Liver (tissue), 8 donors: ENCODE measurements at regions not wholly inside any gene's neighbourhood (a gene's known extent, or its start where the extent isn't known, plus 50 kb on each side); places are given as distances from the start of the nearest gene placed in this dataset.

Experiments
- DNase-seq: peaks from one replicate; pipeline ENCODE4 v3.0.0-alpha.2; 2017; ENCODE audit warnings: low spot score
- H3K27ac ChIP-seq, 2 donors: one replicate each; pipeline ENCODE4 v1.7.0; 2013; ENCODE audit warnings: inconsistent platforms in 2 of 2, low read length in 2 of 2, control low read depth in 1 of 2, low read depth in 1 of 2, mild to moderate bottlenecking in 1 of 2
- H3K27me3 ChIP-seq, 4 donors: one replicate each; pipeline versions ENCODE4 v1.6.1 to v1.7.0; 2013; ENCODE audit warnings: low read length in 3 of 4, inconsistent platforms in 1 of 4, mild to moderate bottlenecking in 1 of 4, moderate library complexity in 1 of 4; ENCODE audit not compliant: control insufficient read depth in 4 of 4, insufficient read depth in 4 of 4
- H3K36me3 ChIP-seq, 4 donors: one replicate each; pipeline versions ENCODE4 v1.6.1 to v1.7.0; 2013; ENCODE audit warnings: low read length in 3 of 4, mild to moderate bottlenecking in 3 of 4, low read depth in 1 of 4, moderate library complexity in 1 of 4; ENCODE audit not compliant: control insufficient read depth in 4 of 4, insufficient read depth in 3 of 4
- H3K4me1 ChIP-seq, 4 donors: one replicate each; pipeline versions ENCODE4 v1.6.1 to v1.7.0; 2013; ENCODE audit warnings: low read length in 3 of 4, mild to moderate bottlenecking in 3 of 4, moderate library complexity in 1 of 4; ENCODE audit not compliant: control insufficient read depth in 4 of 4, insufficient read depth in 4 of 4
- H3K4me3 ChIP-seq, 3 donors: one replicate each; pipeline versions ENCODE4 v1.6.1 to v1.7.0; 2013; ENCODE audit warnings: low read length in 3 of 3, control low read depth in 1 of 3, low read depth in 1 of 3, mild to moderate bottlenecking in 1 of 3
- H3K9ac ChIP-seq, 2 donors: one replicate each; pipeline ENCODE4 v1.7.0; 2013; ENCODE audit warnings: low read length in 2 of 2, mild to moderate bottlenecking in 2 of 2, moderate library complexity in 2 of 2, control low read depth in 1 of 2, low read depth in 1 of 2
- H3K9me3 ChIP-seq, 4 donors: one replicate each; pipeline versions ENCODE4 v1.6.1 to v1.7.0; 2013; ENCODE audit warnings: low read length in 3 of 4; ENCODE audit not compliant: control insufficient read depth in 4 of 4
- EGR1 ChIP-seq, 2 donors: IDR thresholded peaks; 2 replicates each; pipeline ENCODE4 v1.6.1; 2016 to 2018; ENCODE audit warnings: antibody characterized with exemption in 2 of 2, low read depth in 2 of 2
- FOXA1 ChIP-seq: IDR thresholded peaks from 2 replicates; pipeline ENCODE4 v1.6.1; 2016; ENCODE audit warnings: antibody characterized with exemption
- GABPA ChIP-seq, 2 donors: IDR thresholded peaks in 1 of 2; conservative IDR thresholded peaks in 1 of 2; 2 replicates each; pipeline ENCODE4 v1.6.1; 2016; ENCODE audit warnings: antibody characterized with exemption in 2 of 2, mild to moderate bottlenecking in 1 of 2, moderate library complexity in 1 of 2
- HNF4A ChIP-seq, 2 donors: conservative IDR thresholded peaks; 2 replicates each; pipeline ENCODE4 v1.6.1; 2016; ENCODE audit warnings: antibody characterized with exemption in 2 of 2, mild to moderate bottlenecking in 2 of 2
- HNF4G ChIP-seq: IDR thresholded peaks from 2 replicates; pipeline ENCODE4 v1.6.1; 2016; ENCODE audit warnings: antibody characterized with exemption
- JUND ChIP-seq, 2 donors: IDR thresholded peaks; 2 replicates each; pipeline ENCODE4 v1.6.1; 2016; ENCODE audit warnings: antibody characterized with exemption in 2 of 2
- NR2F2 ChIP-seq: IDR thresholded peaks from 2 replicates; pipeline ENCODE4 v1.6.1; 2016; ENCODE audit warnings: antibody characterized with exemption
- RAD21 ChIP-seq, 2 donors: IDR thresholded peaks; 2 replicates each; pipeline ENCODE4 v1.6.1; 2016; ENCODE audit warnings: antibody characterized with exemption in 2 of 2, mild to moderate bottlenecking in 2 of 2
- RXRA ChIP-seq, 2 donors: IDR thresholded peaks; 2 replicates each; pipeline ENCODE4 v1.6.1; 2017 to 2018; ENCODE audit warnings: antibody characterized with exemption in 2 of 2, mild to moderate bottlenecking in 1 of 2
- SP1 ChIP-seq: IDR thresholded peaks from 2 replicates; pipeline ENCODE4 v1.6.1; 2018; ENCODE audit warnings: antibody characterized with exemption, mild to moderate bottlenecking
- TAF1 ChIP-seq: conservative IDR thresholded peaks from 2 replicates; pipeline ENCODE4 v1.6.1; 2016; ENCODE audit warnings: antibody characterized with exemption, mild to moderate bottlenecking
- YY1 ChIP-seq: IDR thresholded peaks from 2 replicates; pipeline ENCODE4 v1.6.1; 2016; ENCODE audit warnings: antibody characterized with exemption, mild to moderate bottlenecking
- WGBS: extraction: QIAGEN DNeasy Blood & Tissue Kit; methylation state at CpG from one replicate; pipeline ENCODE4 v1.1.7; 2013; 5-methylcytosine and 5-hydroxymethylcytosine counted together
- TF ChIP-seq, protein P1 (sequence below): fragments of 150-350 bp; IDR thresholded peaks from 2 replicates; pipeline ENCODE4 v1.5.1; 2017; ENCODE audit warnings: improper control_type of control experiment, low read depth, low read length; ENCODE audit not compliant: missing input control
- TF ChIP-seq, protein P2 (sequence below): IDR thresholded peaks from 2 replicates; pipeline ENCODE4 v1.6.1; 2016; ENCODE audit warnings: antibody characterized with exemption
- TF ChIP-seq, protein P3 (sequence below): IDR thresholded peaks from 2 replicates; pipeline ENCODE4 v1.6.1; 2016; ENCODE audit warnings: antibody characterized with exemption, mild to moderate bottlenecking
- TF ChIP-seq, protein P4 (sequence below): IDR thresholded peaks from 2 replicates; pipeline ENCODE4 v1.6.1; 2016; ENCODE audit warnings: antibody characterized with exemption
- donor health status: healthy.
- donor health status: healthy.
- donor health status: healthy.
- donor health status: healthy.
- donor health status: healthy.

DNA sequence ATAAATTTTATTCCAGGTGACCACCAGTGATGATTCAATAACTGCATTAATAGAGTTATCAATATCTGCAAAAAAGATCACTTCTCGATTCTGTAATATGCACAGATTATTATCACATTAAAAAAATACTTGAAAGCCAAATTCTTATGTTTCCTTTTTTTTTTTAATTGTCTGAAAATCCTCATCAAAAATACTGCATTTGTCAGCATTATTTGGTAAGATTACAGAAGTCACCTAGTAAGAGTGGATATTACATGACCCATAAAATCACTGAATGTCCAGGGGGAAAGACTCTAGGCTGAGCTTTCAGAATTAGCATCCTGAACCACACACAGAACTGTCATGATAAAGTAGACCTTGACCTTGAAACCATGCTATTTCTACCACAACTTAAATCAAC lies 617.2 kb upstream of the CDH7 start (continued):
- TF ChIP-seq, protein P1, sequence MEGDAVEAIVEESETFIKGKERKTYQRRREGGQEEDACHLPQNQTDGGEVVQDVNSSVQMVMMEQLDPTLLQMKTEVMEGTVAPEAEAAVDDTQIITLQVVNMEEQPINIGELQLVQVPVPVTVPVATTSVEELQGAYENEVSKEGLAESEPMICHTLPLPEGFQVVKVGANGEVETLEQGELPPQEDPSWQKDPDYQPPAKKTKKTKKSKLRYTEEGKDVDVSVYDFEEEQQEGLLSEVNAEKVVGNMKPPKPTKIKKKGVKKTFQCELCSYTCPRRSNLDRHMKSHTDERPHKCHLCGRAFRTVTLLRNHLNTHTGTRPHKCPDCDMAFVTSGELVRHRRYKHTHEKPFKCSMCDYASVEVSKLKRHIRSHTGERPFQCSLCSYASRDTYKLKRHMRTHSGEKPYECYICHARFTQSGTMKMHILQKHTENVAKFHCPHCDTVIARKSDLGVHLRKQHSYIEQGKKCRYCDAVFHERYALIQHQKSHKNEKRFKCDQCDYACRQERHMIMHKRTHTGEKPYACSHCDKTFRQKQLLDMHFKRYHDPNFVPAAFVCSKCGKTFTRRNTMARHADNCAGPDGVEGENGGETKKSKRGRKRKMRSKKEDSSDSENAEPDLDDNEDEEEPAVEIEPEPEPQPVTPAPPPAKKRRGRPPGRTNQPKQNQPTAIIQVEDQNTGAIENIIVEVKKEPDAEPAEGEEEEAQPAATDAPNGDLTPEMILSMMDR, result no peak

DNA sequence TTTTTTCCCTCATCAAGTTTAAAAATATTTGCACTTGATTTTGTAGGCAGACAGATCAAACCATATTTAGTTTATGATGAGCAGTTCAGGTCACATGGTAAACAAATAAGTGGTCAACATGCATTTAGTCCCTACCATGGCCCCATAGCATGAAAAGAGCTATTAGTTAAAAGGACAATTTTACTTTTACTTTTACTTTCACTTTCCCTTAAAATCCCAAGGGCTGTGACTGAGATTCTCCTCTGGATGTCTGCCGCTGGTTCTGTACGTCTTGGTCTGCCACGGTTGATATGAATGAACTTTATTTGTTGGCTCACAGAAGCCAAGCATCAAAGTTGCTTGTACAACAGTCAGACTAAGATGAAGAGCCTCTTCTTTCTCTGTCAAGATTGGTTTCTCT lies 626.2 kb upstream of the CDH7 start:
- Histone ChIP-seq H3K36me3 (no peaks in the 10 kb centered on the region), H3K9ac (peak overlapping the region in 1 of 2 donors; percentile 31), H3K27me3 (no peaks in the 10 kb centered on the region), H3K4me3 (peak overlapping the region; percentile 18 to 66 (median 20)), H3K27ac (no peak overlapping the region), H3K9me3 (peaks cover 0 to 8% (median 5%) of the 10 kb centered on the region in 4 donors), H3K4me1 (peaks cover 0 to 5% (median 0%) of the 10 kb centered on the region in 4 donors)
- 57% methylated on average over 3 of the region's 3 CpGs for WGBS
- TF ChIP-seq SP1 (no peak), RXRA (IDR thresholded peaks at IDR 0.05) (no peak), RAD21 (IDR thresholded peaks at IDR 0.05) (no peak), JUND (IDR thresholded peaks at IDR 0.05) (no peak)
- TF ChIP-seq, protein P1, result no peak
- no peak for DNase-seq

DNA sequence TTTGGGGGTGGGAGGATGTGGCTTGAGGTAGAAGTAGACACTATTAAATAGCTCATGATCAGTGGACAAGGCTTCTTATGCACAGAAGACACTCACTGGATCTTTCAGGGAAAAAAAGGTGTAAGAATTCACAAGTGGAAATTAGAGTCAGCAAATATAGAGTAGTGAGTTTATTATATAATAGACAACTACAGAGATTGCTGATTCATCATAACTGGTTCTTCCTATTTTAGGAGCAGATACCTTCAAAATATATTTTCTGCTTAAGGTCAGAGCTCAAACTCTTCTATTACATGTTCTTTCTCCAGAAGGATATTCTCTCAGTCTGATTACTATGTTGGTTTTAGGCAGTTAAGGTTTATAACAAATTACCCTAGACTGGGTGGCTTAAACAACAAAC lies 646.9 kb upstream of the CDH7 start:
- Histone ChIP-seq H3K9me3 (no peaks in the 10 kb centered on the region), H3K27ac (no peak overlapping the region), H3K27me3 (no peaks in the 10 kb centered on the region), H3K4me1 (no peaks in the 10 kb centered on the region), H3K4me3 (no peak overlapping the region), H3K36me3 (no peaks in the 10 kb centered on the region), H3K9ac (no peak overlapping the region)
- DNase-seq, result no peak
- TF ChIP-seq RXRA (IDR thresholded peaks at IDR 0.05), result no peak

DNA sequence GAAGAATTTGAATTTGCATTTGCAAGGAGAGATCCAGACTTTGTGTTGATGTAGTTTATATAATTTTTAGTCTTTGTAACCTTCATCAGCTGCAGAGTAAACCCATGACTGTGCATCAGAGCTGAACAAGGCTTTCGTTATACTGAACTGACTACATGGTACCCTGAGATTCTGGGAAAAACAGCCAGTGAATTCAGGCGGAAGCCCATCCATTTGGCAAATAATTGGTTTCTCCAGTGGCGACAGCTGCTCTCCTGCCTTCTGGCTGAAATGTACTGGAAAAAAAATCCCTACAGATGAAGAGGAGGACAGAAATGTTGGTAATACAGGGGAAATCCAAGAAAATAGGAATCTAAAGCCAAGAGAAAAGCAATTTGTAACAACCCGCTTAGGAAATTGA lies 657.5 kb upstream of the CDH7 start:
- H3K27ac ChIP-seq, result no peak overlapping the region
- H3K4me3 ChIP-seq, result no peak overlapping the region
- 83% methylated on average over 4 of the region's 4 CpGs for WGBS
- H3K27me3 ChIP-seq, result no peaks in the 10 kb centered on the region
- no peak overlapping the region for H3K9ac ChIP-seq
- no peaks in the 10 kb centered on the region for H3K36me3 ChIP-seq
- H3K9me3 ChIP-seq, result no peaks in the 10 kb centered on the region
- H3K4me1 ChIP-seq, result no peaks in the 10 kb centered on the region
- no peak for DNase-seq
- TF ChIP-seq RXRA (IDR thresholded peaks at IDR 0.05) (no peak), EGR1 (IDR thresholded peaks at IDR 0.05; ENCODE audit: low read depth in 2 of 2) (no peak), JUND (IDR thresholded peaks at IDR 0.05) (no peak), NR2F2 (no peak), TAF1 (no peak), YY1 (no peak), HNF4G (no peak), HNF4A (conservative IDR thresholded peaks at IDR 0.05) (no peak), GABPA (IDR thresholded peaks at IDR 0.05 in 1 of 2, conservative IDR thresholded peaks at IDR 0.05 in 1 of 2) (no peak), SP1 (no peak), FOXA1 (no peak)
- TF ChIP-seq, protein P2, sequence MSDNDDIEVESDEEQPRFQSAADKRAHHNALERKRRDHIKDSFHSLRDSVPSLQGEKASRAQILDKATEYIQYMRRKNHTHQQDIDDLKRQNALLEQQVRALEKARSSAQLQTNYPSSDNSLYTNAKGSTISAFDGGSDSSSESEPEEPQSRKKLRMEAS, result no peak
- TF ChIP-seq, protein P1, result no peak
- TF ChIP-seq, protein P3, sequence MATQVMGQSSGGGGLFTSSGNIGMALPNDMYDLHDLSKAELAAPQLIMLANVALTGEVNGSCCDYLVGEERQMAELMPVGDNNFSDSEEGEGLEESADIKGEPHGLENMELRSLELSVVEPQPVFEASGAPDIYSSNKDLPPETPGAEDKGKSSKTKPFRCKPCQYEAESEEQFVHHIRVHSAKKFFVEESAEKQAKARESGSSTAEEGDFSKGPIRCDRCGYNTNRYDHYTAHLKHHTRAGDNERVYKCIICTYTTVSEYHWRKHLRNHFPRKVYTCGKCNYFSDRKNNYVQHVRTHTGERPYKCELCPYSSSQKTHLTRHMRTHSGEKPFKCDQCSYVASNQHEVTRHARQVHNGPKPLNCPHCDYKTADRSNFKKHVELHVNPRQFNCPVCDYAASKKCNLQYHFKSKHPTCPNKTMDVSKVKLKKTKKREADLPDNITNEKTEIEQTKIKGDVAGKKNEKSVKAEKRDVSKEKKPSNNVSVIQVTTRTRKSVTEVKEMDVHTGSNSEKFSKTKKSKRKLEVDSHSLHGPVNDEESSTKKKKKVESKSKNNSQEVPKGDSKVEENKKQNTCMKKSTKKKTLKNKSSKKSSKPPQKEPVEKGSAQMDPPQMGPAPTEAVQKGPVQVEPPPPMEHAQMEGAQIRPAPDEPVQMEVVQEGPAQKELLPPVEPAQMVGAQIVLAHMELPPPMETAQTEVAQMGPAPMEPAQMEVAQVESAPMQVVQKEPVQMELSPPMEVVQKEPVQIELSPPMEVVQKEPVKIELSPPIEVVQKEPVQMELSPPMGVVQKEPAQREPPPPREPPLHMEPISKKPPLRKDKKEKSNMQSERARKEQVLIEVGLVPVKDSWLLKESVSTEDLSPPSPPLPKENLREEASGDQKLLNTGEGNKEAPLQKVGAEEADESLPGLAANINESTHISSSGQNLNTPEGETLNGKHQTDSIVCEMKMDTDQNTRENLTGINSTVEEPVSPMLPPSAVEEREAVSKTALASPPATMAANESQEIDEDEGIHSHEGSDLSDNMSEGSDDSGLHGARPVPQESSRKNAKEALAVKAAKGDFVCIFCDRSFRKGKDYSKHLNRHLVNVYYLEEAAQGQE, result no peak
- TF ChIP-seq, protein P4, sequence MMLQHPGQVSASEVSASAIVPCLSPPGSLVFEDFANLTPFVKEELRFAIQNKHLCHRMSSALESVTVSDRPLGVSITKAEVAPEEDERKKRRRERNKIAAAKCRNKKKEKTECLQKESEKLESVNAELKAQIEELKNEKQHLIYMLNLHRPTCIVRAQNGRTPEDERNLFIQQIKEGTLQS, result no peak
